Esophagus muscularis mucosa (tissue), 4 donors: ENCODE measurements at regions not wholly inside any gene's neighbourhood (a gene's known extent, or its start where the extent isn't known, plus 50 kb on each side); places are given as distances from the start of the nearest gene placed in this dataset.
A peak's percentile ranks its signal among the peaks of the same experiment; 100 is the strongest.
"Not testable (repeated sequence)": the region's sequence is repeated elsewhere in the genome, so short reads cannot be mapped to it uniquely, and the experiment has no call there.

ENCODE experiments used
- DNase-seq: peaks from one replicate; pipeline ENCODE4 v3.0.0-alpha.2; 2017; ENCODE audit errors: extremely low spot score
- H3K27ac ChIP-seq, 4 donors: fragments of 200-600 bp; sonication (generic); replicated peaks in 1 of 4; 1 replicate in 3 of 4; 2 replicates in 1 of 4; pipeline ENCODE4 v1.5.1; 2016 to 2019; ENCODE audit warnings: mild to moderate bottlenecking in 1 of 4
- H3K27me3 ChIP-seq, 4 donors: fragments of 200-600 bp; sonication (generic); one replicate each; pipeline versions ENCODE4 v1.5.1 to v1.6.0; 2016 to 2019
- H3K36me3 ChIP-seq, 4 donors: fragments of 200-600 bp; sonication (generic); one replicate each; pipeline ENCODE4 v1.5.1; 2016 to 2019
- H3K4me1 ChIP-seq, 4 donors: fragments of 200-600 bp; sonication (generic); one replicate each; pipeline ENCODE4 v1.5.1; 2016 to 2019
- H3K4me3 ChIP-seq, 4 donors: fragments of 200-600 bp; sonication (generic); 1 replicate in 2 of 4; 2 replicates in 2 of 4; pipeline ENCODE4 v1.5.1; 2016 to 2019; ENCODE audit warnings: mild to moderate bottlenecking in 4 of 4, moderate library complexity in 1 of 4
- H3K9me3 ChIP-seq, 4 donors: fragments of 200-600 bp; sonication (generic); 1 replicate in 3 of 4; 2 replicates in 1 of 4; pipeline ENCODE4 v1.5.1; 2016 to 2019
- CTCF ChIP-seq, 3 experiments: fragments of 200-600 bp in 2 of 3; fragments of 450-650 bp in 1 of 3; sonication (generic) in 2 of 3; IDR thresholded peaks; one replicate each; pipeline ENCODE4 v1.5.1; 2017 to 2019; ENCODE audit warnings: antibody characterized with exemption in 3 of 3, mild to moderate bottlenecking in 2 of 3, moderate library complexity in 1 of 3
- EP300 ChIP-seq: sonication (generic); formaldehyde crosslinking; IDR thresholded peaks from one replicate; pipeline ENCODE4 v1.6.1; 2017; ENCODE audit warnings: antibody characterized with exemption
- POLR2A ChIP-seq: fragments of 450-650 bp; IDR thresholded peaks from one replicate; pipeline ENCODE4 v1.6.1; 2017; ENCODE audit warnings: antibody characterized with exemption, moderate library complexity, mild to moderate bottlenecking, low read depth
- POLR2AphosphoS5 ChIP-seq, 2 donors: sonication (generic); formaldehyde crosslinking; IDR thresholded peaks; one replicate each; pipeline ENCODE4 v1.6.1; 2017; ENCODE audit warnings: antibody characterized with exemption in 2 of 2
- WGBS: methylation state at CpG from one replicate; pipeline ENCODE4 v1.1.5; 2018; 5-methylcytosine and 5-hydroxymethylcytosine counted together
- intact Hi-C: fragments of 100-400 bp; cut with DNase I; formaldehyde crosslinking; loops from one replicate; pipeline ENCODE4 v1.15.1; 2023

DNA sequence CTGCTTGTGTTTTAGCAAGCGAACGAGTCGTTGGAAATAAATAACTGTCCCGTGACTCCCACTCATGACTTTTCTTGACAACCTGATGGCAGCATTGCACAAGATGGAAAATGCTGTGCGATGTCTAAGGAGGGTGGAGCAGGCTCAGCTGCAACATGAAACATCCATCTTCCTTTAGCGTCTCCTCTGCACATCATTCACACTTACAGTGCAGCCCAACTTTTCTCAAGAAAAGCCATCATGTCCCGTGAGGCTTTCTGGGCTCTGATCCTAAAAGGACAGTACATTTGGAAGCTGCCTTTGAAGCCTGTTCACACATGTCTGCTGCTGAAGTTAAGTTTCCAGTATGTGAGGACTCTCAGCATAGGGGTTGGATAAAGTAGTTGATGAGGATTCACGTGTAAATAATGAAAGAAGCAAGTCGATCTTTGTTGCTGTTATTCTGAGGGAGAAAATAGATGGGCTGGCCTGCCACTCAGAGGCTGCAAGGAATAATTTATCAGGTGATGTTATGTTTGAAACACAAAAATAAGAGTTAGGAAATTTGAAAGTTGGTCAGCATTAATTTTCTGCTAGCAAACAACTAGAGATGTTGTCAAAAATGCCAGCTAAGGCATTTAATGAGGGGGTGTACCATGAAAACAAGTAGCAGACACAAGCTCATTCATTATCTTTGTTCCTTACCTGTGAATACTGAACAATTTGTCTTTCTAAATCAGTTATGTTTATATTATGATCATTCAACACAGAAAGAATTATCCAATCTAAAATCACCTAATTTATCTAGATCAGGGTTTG lies 328.7 kb upstream of the ZFP42 start:
- Histone ChIP-seq H3K27ac (peak overlapping the region in 2 of 4 donors; percentile 24 to 40), H3K9me3 (no peaks in the 10 kb centered on the region), H3K4me3 (no peak overlapping the region), H3K4me1 (peaks cover 0 to 34% (median 28%) of the 10 kb centered on the region in 4 donors), H3K27me3 (no peaks in the 10 kb centered on the region), H3K36me3 (no peaks in the 10 kb centered on the region)
- 29% methylated on average over 9 of the region's 9 CpGs for WGBS
- DNase-seq = no peak
- intact Hi-C loops = no loop called here
- TF ChIP-seq POLR2AphosphoS5 (IDR thresholded peaks at IDR 0.05) = peak; percentile 36 to 65
- no peak for TF ChIP-seq EP300

DNA sequence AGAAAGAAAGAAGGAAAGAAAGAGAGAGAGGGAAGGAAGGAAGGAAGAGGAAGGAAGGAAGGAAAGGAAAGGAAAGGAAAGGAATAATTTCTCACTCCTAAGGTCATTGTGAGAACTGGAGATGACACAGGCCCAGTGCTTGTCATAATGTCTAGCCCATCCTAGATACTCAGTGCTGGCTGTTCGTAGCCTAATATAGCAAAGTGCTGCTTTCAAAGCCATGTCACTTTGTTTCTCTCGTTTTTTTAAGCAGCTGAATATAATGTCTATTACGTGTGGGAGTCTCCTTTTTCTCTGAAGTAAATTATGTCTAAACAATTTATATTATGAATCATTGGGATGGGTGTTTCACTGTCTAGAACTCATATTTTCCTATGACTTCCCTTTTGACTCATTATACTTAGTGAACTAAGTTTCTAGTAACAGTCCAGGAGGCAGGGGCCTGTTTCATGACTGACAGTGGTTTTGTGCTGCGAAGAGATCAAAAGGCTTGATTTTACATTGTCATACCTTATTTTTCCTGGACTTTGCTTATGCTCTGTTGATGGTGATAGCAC lies 327.0 kb upstream of the ZFP42 start:
- Histone ChIP-seq H3K9me3 (no peaks in the 10 kb centered on the region), H3K27me3 (no peaks in the 10 kb centered on the region)

GRCh38 chr4:187671521-187671920 lies 324.1 kb upstream of the ZFP42 start:
- H3K9me3 ChIP-seq, H3K27ac ChIP-seq, H3K27me3 ChIP-seq, intact Hi-C loops, H3K36me3 ChIP-seq, H3K4me3 ChIP-seq, DNase-seq: not testable (repeated sequence)
- 98% methylated on average over 5 of the region's 13 CpGs for WGBS
- peaks cover 0 to 32% (median 27%) of the 10 kb centered on the region in 4 donors for H3K4me1 ChIP-seq

More for the DNA sequence above, 327.0 kb upstream of the ZFP42 start:
- no peak overlapping the region for H3K4me3 ChIP-seq
- H3K36me3 ChIP-seq = no peaks in the 10 kb centered on the region
- DNase-seq = no peak
- intact Hi-C loops = no loop called here
- peak overlapping the region in 1 of 4 donors; percentile 3 for H3K27ac ChIP-seq
- H3K4me1 ChIP-seq = peaks cover 0 to 34% (median 28%) of the 10 kb centered on the region in 4 donors
- TF ChIP-seq POLR2AphosphoS5 (IDR thresholded peaks at IDR 0.05) (no peak), EP300 (no peak), POLR2A (no peak), CTCF (IDR thresholded peaks at IDR 0.05) (no peak)
- WGBS = 29% methylated on average over 4 of the region's 4 CpGs

GRCh38 chr4:187671958-187672357 lies 323.6 kb upstream of the ZFP42 start:
- H3K36me3 ChIP-seq, intact Hi-C loops, H3K27me3 ChIP-seq, H3K4me3 ChIP-seq, DNase-seq, H3K9me3 ChIP-seq, H3K27ac ChIP-seq: not testable (repeated sequence)
- 90% methylated on average over 2 of the region's 12 CpGs for WGBS
- H3K4me1 ChIP-seq = peaks cover 0 to 27% (median 23%) of the 10 kb centered on the region in 4 donors

DNA sequence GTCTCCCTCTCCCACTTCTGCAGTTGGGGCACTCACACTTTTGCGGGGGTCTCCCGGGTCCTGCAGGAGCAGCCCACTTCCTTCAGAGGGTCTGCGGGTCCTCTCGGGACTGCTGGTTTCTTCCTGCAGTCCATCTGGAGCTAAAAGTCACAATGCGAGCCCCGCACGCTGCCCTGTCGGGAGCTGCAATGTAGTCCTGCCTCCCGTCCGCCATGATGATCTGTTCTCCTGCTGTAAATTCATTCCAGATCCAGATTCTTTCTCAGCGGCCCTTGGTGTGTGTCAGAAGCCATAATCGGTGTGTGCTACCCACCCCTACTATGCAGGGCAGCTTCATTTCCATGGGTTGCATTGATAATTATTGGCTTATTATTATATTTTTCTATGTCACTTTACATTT lies 323.0 kb upstream of the ZFP42 start:
- H3K27ac ChIP-seq, H3K27me3 ChIP-seq, DNase-seq, H3K4me3 ChIP-seq, intact Hi-C loops, H3K36me3 ChIP-seq, H3K9me3 ChIP-seq: not testable (repeated sequence)
- 86% methylated on average over 8 of the region's 12 CpGs for WGBS
- peaks cover 0 to 21% (median 18%) of the 10 kb centered on the region in 4 donors for H3K4me1 ChIP-seq

GRCh38 chr4:187679450-187679849 lies 316.1 kb upstream of the ZFP42 start:
- no peaks in the 10 kb centered on the region for H3K27me3 ChIP-seq
- H3K9me3 ChIP-seq = no peaks in the 10 kb centered on the region
- no peak for TF ChIP-seq CTCF (IDR thresholded peaks at IDR 0.05)
- no peak for TF ChIP-seq EP300
- TF ChIP-seq POLR2AphosphoS5 (IDR thresholded peaks at IDR 0.05) = no peak
- no peak for TF ChIP-seq POLR2A
- H3K4me3 ChIP-seq = no peak overlapping the region
- intact Hi-C loops = no loop called here
- no peaks in the 10 kb centered on the region for H3K4me1 ChIP-seq
- H3K36me3 ChIP-seq = no peaks in the 10 kb centered on the region
- 80% methylated on average over 2 of the region's 2 CpGs for WGBS
- H3K27ac ChIP-seq = no peak overlapping the region
- no peak for DNase-seq

DNA sequence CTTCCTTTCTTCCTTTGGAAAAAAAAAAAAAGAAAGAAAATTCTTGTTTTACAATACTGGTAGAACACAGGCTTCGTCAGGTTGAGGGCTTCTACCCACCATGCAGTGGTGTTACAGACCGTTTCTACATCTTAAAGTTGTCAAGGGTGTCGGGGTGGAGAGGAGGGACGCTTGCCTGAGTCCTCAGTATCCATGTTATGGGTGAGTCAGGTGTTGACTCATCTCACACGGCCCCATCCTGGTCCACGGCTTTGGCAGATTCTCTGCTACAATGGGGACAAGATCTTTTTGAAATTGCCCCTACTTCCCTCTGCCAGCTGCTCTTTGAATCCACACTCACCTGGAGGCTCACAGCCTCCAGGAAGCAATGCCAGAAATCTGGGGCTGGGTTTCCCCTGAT lies 310.3 kb upstream of the ZFP42 start:
- Histone ChIP-seq H3K27me3 (no peaks in the 10 kb centered on the region), H3K27ac (no peak overlapping the region), H3K9me3 (no peaks in the 10 kb centered on the region), H3K36me3 (no peaks in the 10 kb centered on the region), H3K4me1 (no peaks in the 10 kb centered on the region), H3K4me3 (no peak overlapping the region)
- WGBS = 79% methylated on average over 6 of the region's 6 CpGs
- no peak for DNase-seq
- intact Hi-C loops = no loop called here
- TF ChIP-seq EP300 = no peak
- no peak for TF ChIP-seq POLR2AphosphoS5 (IDR thresholded peaks at IDR 0.05)
- TF ChIP-seq POLR2A = no peak
- no peak for TF ChIP-seq CTCF (IDR thresholded peaks at IDR 0.05)
